ENCODE measurements at regions not wholly inside any gene's neighbourhood (a gene's known extent, or its start where the extent isn't known, plus 50 kb on each side); places are given as distances from the start of the nearest gene placed in this dataset.
"Not testable (repeated sequence)": the region's sequence is repeated elsewhere in the genome, so short reads cannot be mapped to it uniquely, and the experiment has no call there.

DNA sequence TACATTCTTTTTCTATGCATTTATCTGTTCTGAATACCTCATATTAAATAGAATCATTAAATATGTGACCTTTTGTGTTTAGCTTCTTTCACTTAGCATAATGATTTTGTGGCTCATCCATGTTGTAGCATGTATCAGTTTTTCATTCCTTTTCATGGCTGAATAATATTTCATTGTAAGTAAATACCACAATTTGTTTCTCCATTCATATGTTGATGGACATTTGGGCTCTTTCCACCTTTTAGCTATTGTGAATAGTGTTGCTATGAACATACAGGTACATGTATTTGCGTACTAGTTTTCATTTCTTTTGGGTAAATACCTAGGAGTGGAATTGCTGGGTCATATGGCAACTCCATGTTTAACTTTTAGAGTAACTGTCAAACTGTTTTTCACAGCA lies 85.1 kb downstream of the GNL3L start:
- no peak for DNase-seq

DNA sequence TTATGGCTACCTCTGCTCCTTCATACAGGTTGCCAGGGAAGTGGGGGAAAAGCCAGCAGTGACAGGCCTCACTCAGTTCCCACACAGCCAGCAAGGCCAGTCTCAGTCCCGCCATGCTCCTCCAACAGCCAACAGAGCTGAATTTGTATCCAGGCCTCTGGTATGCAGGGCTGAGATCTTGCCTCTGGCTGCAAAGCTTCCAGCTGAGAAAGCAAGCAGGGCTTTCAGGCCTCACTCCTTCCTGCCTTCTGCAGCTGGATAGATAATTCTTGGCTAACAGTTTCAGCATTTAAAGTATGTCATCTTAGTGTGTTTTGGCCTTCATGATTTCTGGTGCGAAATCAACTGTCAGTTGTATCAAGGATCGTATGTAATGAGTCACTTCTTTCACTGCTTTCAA lies 103.6 kb downstream of the GNL3L start:
- no peak for DNase-seq

DNA sequence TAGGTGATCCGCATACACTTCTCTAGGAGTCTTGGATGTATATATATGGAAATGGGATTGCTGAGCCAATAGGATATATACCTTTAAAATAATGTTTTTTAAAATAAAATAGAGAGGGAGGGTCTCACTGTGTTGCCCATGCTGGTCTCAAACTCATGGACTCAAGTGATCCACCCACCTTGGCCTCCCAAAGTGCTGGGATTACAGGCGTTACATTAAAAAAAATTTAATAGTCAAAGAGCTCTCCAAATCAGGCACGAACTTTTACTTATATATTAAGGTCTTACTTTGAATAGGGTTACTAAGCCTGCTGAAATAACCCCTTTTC lies 109.0 kb downstream of the GNL3L start:
- DNase-seq: no peak

DNA sequence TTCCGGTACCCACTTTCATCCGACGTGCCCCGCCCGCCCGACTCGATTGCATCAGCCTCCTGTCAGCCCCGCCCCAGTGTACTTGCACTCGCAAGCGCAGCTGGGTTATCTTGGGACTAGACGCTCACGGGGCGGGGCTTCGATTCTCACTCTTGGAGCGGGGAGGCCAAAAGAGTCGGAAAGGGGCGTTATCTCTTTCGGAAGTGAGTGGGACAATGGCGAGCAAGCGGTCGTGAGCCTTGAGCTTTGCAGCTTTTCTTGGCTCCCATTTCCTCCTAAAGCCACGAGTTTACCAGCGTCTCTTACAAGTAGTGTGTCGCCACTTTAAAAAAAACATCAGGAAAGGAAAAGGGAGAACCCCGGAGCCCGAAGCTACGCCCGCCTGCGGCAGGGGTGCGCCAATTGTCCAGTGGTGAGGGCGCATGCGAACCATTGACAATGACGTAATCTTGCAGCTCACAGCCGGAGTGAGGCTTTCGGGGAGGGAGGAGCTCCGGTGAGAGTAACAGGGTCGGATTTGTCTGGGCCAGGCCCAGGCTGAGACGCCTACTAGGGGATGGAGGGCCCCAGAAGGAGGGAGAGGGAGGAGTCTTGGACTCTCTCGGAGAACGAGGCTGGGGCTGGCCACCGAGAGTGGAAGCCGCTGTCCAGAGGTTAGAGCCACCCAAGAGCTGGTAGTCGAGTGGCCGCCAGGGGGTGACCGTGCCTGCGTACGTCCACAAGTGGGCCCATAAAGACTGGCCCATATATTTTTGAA lies 109.5 kb downstream of the GNL3L start:
- DNase-seq: peak; percentile 97

DNA sequence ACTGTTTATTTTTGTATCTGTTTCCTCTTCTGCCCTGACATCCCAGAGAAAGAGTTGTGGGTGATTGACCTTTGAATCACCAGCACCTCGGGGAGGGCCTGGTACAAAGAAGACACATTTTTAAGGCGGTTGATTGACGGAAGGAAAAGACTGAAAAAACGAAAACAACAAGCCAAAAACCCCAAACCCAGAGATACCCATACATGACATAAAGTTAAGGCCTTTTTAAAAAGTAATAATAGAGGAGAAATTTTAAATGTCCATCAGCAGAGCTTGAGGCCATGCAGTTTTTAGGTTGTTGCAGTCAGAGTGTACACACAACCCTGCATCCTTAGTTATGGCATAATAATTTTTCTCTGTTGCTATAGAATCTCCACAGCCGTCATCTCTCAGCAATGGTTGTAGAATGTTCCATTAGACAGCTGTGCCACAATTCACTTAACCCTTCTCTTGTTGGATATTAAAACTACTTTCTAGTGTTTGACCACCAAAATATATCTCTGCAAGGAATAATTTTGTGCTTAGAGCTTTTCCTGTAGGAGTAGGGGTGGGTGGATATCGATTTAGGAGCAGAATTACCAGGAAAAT lies 110.2 kb downstream of the GNL3L start:
- no peak for DNase-seq

DNA sequence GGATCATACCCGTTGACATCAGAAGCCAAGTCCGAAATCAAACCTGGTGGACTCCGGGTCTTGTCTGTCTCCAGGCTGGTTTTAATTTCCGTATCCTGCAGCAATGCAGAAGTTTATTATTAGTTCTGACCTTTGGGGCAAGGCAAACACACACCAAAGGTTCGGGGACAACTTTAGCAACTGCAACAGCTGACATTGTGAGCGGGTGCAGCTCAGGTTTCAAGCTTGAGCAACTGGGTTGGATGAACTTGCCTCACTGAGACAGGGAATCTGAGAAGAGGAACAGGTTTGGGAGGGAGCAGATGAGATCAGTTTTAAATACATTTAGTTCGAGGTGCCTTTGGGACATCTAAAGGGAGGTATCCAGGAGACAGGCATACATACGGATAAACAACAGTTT lies 110.7 kb downstream of the GNL3L start:
- DNase-seq: peak; percentile 40

DNA sequence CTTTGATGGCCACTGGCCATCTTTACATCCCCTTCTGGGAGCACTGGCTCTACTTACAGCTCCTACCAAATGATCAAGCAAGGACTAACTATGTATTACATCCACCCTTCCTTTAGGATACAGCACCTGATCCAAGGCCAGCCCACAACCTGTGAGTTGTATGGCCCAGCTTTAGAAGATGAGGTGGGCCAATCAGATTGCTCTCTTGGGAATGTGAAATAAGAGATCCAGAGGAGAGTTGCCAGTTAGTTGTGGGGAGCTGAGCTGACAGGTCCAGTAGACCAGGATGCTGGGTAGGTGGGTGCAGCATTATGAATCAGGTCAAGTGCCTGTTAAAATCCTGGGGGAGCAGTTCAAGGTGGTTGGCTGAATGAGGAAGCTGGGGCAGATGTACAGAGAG lies 111.5 kb downstream of the GNL3L start:
- no peak for DNase-seq

DNA sequence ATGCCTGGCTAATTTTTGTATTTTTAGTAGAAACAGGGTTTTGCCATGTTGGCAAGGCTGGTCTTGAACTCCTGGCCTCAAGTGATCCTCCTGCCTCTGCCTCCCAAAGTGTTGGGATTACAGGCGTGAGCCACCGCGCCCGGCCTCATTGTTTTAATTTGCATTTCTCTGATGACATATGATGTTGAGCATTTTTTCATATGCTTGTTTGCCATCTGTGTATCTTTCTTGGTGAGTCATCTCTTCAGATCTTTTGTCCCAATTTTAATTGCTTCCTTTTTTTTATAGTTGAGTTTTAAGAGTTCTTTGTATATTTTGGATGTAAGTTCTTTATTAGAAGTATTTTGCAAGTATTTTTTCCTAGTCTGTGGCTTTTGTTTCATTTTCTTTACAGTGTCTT lies 117.6 kb downstream of the GNL3L start:
- not testable (repeated sequence) for DNase-seq

DNA sequence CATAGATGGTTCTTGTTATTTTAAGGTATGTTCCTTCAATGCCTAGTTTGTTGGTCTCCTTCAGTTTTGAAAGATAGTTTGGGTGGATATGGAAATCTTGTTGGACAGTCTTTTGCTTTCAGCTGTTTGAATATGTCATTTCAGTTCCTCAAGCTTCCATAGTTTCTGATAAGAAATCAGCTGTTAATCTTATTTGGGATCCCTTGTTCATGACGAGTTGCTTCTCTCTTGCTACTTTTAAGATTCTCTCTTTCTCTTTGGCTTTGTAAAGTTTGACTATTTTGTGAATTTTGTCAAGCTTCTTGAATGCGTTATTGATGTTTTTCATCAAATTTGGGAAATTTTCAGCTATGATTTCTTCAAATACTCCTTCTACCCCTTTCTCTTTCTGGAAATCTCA lies 129.5 kb downstream of the GNL3L start:
- DNase-seq: no peak

DNA sequence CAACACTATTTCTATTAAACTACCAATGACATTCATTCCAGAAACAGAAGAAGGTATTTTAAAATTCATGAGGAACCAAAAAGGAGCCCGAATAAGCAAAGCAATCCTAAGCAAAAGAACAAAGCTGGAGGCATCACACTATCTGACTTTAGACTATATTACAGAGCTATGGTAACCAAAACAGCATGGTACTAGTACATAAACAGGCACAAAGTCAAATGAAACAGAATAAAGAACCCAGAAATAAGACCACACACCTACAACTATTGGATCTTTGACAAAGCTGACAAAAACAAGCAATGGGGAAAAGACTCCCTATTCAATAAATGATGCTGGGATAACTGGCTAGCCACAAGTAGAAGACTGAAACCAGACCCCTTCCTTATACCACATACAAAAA lies 122.3 kb downstream of the ITIH6 start:
- DNase-seq: no peak

DNA sequence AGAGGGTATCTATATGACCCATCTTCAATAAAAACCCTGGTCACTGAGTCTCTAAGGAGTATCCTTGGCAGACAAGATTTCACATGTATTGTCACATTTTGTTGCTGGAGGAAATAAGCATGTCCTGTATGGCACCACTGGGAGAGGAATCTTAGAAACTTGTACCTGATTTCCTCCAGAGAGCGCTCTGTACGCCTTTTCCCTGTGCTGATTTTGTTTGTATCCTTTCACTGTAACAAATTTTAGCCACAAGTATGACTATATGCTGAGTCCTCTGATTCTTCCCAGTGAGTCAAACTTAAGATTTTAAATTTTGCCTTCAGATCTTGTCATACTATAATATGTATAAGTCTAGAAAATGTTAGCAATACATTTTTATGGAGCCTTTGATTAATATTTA lies 102.8 kb downstream of the ITIH6 start:
- peak; percentile 3 for DNase-seq

DNA sequence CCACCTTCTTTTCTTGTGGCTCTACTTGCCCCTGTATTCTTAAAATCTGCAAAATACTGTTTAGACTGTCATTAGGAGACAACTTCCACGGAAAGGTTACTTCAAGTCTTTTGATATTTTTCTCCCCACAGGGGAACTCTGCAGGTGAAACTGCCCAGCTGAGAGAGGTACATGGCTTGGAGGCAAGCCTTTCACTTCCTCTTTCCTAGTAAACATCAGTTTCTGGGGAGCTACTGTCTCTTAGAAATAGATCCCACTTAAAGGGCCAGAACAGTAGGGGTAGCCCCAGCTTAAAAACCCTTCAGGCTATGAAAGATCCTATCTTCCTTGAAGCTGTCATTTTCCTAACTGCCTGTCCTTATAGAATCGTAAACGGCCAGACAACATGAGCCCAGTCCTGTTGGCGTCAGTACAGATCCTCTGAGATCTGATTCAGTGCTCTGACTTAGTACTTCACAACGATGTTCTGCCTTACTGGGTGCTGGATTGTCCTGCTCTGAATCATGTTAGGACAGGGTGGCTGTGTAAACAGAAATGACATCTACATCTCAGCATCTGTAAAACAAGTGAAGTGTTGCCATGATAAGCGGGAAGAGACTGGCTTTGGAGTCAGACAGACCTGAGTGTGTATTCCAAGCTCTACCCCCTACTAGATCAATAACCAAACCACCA lies 102.1 kb downstream of the ITIH6 start:
- no peak for DNase-seq

All from eye (tissue), 1 donor.